ENCODE measurements at regions not wholly inside any gene's neighbourhood (a gene's known extent, or its start where the extent isn't known, plus 50 kb on each side); places are given as distances from the start of the nearest gene placed in this dataset.

DNA sequence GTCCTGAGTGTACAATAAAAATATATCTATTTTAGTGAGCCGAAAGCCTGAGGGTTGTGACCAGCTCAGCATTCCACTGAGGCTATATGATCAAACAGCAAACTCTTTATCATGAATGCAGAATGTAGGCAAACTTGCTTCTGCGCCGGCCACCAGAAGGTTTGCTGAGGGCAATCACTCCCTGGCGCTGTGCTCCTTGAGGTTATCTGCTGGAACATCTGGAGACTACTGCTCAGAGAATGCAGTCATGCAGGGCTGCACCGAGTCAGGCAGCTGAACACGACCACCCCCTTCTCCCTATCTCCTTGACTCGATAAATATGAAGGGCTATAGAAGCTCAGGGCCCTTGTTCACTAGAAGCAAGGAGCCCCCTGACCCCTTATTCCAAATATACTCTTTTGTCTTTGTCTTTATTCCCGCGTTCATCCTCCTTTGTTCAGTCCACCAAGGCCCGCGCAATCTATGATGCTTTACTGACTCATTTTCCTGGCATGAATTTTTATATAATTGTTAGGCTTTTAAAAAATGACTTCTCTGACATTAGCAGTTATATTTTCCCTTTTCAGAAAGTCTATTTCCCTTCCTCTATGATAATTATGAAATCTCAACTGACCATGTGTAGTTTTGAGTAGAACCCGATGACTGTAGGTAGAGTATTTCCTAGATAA is 1089.3 kb downstream of the SLC16A7 start:
- TF ChIP-seq EZH2phosphoT487 (IDR thresholded peaks at IDR 0.05; ENCODE audit: borderline replicate concordance) (no peak), ZFX (IDR thresholded peaks at IDR 0.05) (no peak), EZH2 (IDR thresholded peaks at IDR 0.05) (no peak), POLR2A (IDR thresholded peaks at IDR 0.05; ENCODE audit: borderline replicate concordance, extremely low read depth, insufficient read depth, insufficient read length) (no peak), YY1 (IDR thresholded peaks at IDR 0.05; ENCODE audit: extremely low read depth, insufficient replicate concordance, low read depth, low read length) (no peak), RAD21 (IDR thresholded peaks at IDR 0.05; ENCODE audit: low read depth) (no peak), SP1 (IDR thresholded peaks at IDR 0.05; ENCODE audit: low read depth) (no peak)
- TF ChIP-seq, protein P1, sequence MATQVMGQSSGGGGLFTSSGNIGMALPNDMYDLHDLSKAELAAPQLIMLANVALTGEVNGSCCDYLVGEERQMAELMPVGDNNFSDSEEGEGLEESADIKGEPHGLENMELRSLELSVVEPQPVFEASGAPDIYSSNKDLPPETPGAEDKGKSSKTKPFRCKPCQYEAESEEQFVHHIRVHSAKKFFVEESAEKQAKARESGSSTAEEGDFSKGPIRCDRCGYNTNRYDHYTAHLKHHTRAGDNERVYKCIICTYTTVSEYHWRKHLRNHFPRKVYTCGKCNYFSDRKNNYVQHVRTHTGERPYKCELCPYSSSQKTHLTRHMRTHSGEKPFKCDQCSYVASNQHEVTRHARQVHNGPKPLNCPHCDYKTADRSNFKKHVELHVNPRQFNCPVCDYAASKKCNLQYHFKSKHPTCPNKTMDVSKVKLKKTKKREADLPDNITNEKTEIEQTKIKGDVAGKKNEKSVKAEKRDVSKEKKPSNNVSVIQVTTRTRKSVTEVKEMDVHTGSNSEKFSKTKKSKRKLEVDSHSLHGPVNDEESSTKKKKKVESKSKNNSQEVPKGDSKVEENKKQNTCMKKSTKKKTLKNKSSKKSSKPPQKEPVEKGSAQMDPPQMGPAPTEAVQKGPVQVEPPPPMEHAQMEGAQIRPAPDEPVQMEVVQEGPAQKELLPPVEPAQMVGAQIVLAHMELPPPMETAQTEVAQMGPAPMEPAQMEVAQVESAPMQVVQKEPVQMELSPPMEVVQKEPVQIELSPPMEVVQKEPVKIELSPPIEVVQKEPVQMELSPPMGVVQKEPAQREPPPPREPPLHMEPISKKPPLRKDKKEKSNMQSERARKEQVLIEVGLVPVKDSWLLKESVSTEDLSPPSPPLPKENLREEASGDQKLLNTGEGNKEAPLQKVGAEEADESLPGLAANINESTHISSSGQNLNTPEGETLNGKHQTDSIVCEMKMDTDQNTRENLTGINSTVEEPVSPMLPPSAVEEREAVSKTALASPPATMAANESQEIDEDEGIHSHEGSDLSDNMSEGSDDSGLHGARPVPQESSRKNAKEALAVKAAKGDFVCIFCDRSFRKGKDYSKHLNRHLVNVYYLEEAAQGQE (IDR thresholded peaks at IDR 0.05; ENCODE audit: low read depth) = no peak
- TF ChIP-seq, protein P2, sequence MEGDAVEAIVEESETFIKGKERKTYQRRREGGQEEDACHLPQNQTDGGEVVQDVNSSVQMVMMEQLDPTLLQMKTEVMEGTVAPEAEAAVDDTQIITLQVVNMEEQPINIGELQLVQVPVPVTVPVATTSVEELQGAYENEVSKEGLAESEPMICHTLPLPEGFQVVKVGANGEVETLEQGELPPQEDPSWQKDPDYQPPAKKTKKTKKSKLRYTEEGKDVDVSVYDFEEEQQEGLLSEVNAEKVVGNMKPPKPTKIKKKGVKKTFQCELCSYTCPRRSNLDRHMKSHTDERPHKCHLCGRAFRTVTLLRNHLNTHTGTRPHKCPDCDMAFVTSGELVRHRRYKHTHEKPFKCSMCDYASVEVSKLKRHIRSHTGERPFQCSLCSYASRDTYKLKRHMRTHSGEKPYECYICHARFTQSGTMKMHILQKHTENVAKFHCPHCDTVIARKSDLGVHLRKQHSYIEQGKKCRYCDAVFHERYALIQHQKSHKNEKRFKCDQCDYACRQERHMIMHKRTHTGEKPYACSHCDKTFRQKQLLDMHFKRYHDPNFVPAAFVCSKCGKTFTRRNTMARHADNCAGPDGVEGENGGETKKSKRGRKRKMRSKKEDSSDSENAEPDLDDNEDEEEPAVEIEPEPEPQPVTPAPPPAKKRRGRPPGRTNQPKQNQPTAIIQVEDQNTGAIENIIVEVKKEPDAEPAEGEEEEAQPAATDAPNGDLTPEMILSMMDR (IDR thresholded peaks at IDR 0.05 in 2 of 3, conservative IDR thresholded peaks at IDR 0.05 in 1 of 3; ENCODE audit: borderline replicate concordance in 1 of 3, insufficient read depth in 1 of 3, low read depth in 2 of 3, low read length in 2 of 3) = no peak
- TF ChIP-seq, protein P3, sequence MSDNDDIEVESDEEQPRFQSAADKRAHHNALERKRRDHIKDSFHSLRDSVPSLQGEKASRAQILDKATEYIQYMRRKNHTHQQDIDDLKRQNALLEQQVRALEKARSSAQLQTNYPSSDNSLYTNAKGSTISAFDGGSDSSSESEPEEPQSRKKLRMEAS (IDR thresholded peaks at IDR 0.05) = no peak
